GM19240 (cell line): ENCODE measurements at regions not wholly inside any gene's neighbourhood (a gene's known extent, or its start where the extent isn't known, plus 50 kb on each side); places are given as distances from the start of the nearest gene placed in this dataset.
"Not testable (repeated sequence)": the region's sequence is repeated elsewhere in the genome, so short reads cannot be mapped to it uniquely, and the experiment has no call there.

Source experiments
- DNase-seq: peaks from one replicate; pipeline ENCODE4 v3.0.0; 2011; ENCODE audit warnings: low spot score; ENCODE audit not compliant: insufficient read length

DNA sequence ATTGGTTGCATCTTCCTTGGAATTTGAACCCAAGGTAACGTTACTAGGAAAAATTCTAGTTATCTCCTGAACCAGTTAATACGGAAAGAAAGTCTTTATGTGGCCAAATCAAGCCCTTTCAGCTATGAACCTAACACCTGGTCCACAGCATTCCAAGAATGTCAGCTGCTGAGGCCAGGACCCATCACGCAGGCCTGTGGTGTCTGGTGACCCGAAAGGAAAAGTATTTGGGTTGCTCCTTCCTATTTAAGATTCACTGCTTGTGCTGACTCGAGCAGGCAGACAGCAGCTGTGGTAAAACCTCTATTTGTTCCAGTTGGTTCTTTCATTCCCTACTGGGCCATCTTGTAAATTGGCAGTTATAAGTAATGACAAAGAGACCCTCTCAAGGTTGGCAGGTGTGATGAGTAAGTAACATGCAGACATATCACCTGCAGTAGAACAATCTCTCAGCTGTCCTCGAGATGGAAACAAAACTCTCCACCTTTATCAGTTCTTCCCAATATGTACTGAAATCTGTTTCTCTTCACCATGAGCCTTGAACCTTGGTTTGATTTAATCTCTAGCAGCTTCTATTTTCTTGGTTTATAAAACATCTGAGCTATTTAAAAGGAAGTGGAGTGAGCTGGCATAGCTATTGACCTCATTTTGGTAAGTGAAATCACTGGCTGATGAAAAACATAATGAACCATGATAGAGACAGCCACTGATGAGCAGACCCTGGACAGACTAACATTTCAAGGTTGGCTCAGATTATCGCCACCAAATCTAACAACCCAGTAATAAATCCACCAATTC lies 182.1 kb upstream of the SMIM31 start:
- no peak for DNase-seq

DNA sequence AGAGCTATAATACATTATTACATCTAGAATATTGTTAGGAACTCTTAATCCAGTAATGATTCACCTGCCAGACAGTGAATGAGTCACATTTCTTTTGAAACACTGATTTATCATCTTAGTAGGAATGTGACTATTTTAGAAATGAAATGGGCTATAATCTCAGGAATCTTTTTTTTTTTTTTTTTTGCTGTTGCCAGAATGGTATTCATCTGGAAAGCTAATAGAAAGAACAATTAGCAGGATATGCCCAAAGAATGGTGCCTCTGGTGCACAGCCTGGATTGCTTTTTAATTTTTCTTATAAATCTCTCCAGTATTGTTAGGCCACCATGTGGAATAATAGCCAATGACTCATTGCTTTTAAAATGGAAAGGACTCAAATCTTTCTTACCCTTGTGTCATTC lies 181.1 kb upstream of the SMIM31 start:
- no peak for DNase-seq

GRCh38 chr4:164575861-164576260 lies 178.1 kb upstream of the SMIM31 start:
- DNase-seq = no peak

DNA sequence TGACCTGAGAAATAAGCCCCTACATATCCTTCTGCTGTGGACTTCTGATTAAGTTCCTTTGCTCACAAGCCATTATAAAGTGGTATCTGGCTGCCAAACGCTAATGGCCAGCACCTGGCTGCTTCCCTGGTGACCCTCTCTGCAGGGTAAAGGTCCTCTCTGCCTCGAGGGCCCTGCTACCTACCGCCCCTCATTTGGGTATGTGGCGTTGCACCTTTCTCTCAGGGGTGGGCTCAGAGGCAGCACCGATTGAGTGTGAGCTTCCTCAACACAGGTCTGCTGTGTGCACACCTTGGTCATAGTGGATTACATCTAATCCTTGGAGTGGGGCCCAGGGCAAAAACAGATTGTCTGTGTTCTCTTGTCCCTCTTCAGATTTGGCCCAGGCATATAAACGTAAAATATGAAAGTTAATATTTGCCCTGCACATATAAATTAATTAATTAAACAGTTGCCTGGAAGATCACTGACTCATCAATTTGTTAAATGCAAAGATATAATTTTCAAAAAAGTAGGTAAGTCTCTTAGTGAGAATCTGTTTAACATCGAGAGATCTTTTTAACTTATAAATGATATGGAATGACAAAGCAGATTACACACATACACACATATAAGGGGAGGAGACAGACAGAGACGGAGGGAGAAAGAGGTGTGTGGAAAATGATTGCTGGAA lies 174.5 kb upstream of the SMIM31 start:
- no peak for DNase-seq

GRCh38 chr4:164591666-164592065 lies 162.3 kb upstream of the SMIM31 start:
- DNase-seq = no peak

DNA sequence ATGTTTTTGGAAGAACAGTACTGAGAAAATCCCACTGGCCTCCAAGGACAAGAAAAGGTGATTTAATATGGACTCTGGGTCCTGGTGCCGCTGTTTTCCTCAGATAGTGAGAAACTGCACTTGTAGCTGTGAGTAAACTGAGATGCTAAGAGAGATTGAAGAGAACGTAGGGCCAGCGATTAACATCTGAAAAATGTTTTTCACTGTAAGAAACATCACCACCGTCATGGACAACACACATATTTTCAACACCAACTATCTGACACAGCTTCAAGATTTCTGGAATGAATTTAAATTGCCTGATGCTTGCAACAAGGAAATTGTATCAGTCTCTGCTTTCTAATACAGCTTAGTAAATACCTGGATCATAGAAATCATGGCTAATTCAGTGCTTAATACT lies 158.2 kb upstream of the SMIM31 start:
- DNase-seq = no peak

GRCh38 chr4:164596318-164596878 lies 157.5 kb upstream of the SMIM31 start:
- DNase-seq = no peak

DNA sequence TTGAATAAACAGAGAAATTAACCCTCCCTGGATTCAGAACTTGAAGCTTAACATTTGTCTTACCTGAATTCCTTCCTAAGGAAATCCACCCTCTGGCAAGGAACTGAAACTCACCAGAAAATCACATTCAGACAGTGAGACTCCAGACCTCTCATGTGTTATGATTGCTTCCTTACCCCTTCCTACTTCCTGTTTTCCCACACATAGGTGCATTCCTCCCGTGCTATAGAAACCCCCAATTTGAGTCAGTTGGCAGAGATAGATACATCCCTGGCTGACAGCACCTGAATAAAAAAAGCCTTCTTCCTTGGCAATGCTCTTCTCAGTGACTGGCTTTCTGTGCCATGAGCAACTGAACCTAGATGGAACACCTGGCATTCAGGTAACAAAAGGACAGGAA lies 157.0 kb upstream of the SMIM31 start:
- DNase-seq = no peak

- no peak for DNase-seq
Measured at GRCh38 chr4:164601653-164602052, 152.3 kb upstream of the SMIM31 start.

DNA sequence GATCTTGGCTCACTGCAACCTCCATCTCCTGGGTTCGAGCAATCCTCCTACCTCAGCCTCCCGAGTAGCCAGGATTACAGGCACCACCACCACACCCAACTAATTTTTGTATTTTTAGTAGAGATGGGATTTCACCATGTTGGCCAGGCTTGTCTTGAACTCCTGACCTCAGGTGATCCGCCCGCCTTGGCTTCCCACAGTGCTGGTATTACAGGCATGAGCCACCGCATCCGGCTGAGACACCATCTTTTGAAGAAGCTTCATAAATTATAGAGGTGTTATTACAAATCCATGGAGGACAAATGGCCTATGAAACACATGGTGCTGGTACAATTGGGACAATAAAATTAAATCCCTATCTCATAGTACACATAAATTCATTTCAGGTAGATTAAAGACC lies 148.1 kb upstream of the SMIM31 start:
- not testable (repeated sequence) for DNase-seq

GRCh38 chr4:164606478-164606877 lies 147.5 kb upstream of the SMIM31 start:
- no peak for DNase-seq

DNA sequence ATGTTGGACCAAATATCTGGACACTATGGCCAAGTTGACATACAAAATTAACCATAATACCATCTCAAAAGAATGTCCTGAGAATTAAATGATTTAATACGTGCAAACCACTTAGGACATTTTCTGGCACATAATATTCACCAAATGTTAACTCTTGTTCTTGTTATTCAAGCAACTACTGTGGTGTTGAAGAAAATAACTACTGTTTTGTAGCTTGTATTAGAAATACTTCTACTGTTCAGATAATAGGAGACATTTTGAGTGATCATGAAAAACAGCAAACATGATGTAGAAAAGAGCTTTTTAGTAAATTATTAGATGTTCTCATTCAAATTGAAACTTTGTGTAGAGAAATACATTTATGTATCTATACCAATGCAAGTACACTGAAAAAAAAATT lies 140.7 kb upstream of the SMIM31 start:
- no peak for DNase-seq

- no peak for DNase-seq
Measured at GRCh38 chr4:164613792-164614191, 140.1 kb upstream of the SMIM31 start.

DNA sequence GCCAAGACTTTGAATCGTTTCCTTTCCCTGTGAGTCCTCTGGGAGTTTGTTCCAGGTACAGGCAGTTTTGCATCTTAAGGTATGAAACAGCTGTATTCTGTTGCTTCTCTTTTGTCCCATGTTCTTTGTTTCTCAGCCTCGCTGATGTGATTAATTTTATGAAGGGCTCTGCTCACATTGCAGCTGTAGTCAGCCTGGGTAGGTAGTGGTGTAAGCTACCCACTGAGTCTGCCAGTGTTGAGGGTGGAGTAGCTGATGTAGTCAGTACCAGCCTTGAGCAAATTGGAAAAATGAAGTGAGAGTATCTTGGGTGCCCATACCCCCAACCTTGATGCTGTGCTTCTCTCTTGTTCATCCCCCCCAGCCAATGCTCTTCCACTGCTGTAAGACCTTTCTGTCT lies 139.6 kb upstream of the SMIM31 start:
- DNase-seq = no peak

GRCh38 chr4:164614999-164615398 lies 138.9 kb upstream of the SMIM31 start:
- no peak for DNase-seq

DNA sequence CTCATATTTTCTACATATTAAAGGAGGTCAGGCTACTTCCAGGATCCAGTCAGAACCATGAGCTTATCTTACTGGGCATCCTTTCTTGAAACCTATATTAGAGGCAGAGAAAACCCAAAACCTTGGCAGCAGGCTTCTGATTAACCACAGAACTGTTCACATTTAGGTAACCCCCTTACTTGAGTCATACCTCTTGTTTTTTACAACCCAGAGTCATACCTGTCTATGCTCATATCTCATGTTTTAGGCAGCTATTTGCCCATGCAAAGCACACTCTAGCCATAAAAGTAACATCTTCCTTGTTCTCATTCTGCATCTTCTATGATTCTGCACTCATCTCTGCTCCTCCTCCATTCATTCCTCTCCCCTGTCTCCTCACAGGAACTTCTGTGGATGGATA lies 138.0 kb upstream of the SMIM31 start:
- DNase-seq = no peak

- DNase-seq = no peak
Measured at GRCh38 chr4:164616961-164617360, 137.0 kb upstream of the SMIM31 start.

DNA sequence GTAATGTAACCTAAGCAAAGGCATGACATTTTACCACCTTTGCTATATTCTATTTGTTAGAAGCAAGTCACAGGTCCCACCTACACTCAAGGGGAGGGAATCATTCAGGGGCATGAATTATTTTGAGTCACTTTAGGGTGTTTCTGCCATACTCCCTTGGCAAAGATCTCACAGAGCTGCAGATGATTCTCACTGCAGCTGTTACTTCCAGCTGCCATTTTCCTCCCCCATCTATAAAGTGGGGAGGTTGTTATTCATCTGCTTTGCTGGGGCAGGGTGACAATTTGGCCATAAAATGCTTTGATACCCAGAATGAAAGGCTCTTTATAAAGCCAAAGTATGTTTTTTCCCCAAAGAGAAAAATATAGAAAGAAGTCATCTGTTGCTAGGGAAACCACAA lies 136.5 kb upstream of the SMIM31 start:
- no peak for DNase-seq

GRCh38 chr4:164617911-164618310 lies 136.0 kb upstream of the SMIM31 start:
- no peak for DNase-seq

GRCh38 chr4:164621886-164622521 lies 131.9 kb upstream of the SMIM31 start:
- DNase-seq = no peak

GRCh38 chr4:164623099-164623498 lies 130.8 kb upstream of the SMIM31 start:
- DNase-seq = no peak

- no peak for DNase-seq
Measured at GRCh38 chr4:164639001-164639400, 114.9 kb upstream of the SMIM31 start.
